Left ventricle myocardium inferior (tissue), 1 donor: ENCODE measurements at regions not wholly inside any gene's neighbourhood (a gene's known extent, or its start where the extent isn't known, plus 50 kb on each side); places are given as distances from the start of the nearest gene placed in this dataset.

Experiments
- DNase-seq: peaks from one replicate; pipeline ENCODE4 v3.0.0-alpha.2; 2020
- H3K27ac ChIP-seq: fragments of 200-600 bp; replicated peaks from 2 replicates; pipeline ENCODE4 v1.8.0; 2021
- H3K27me3 ChIP-seq: fragments of 200-600 bp; 2 replicates; pipeline ENCODE4 v1.8.0; 2021; ENCODE audit warnings: low read depth
- H3K36me3 ChIP-seq: fragments of 200-600 bp; 2 replicates; pipeline ENCODE4 v1.8.0; 2021
- H3K4me1 ChIP-seq: fragments of 200-600 bp; 2 replicates; pipeline ENCODE4 v1.8.0; 2021
- H3K4me3 ChIP-seq: fragments of 200-600 bp; 2 replicates; pipeline ENCODE4 v1.8.0; 2021; ENCODE audit warnings: mild to moderate bottlenecking, moderate library complexity
- H3K9me3 ChIP-seq: fragments of 200-600 bp; replicated peaks from 2 replicates; pipeline ENCODE4 v1.8.0; 2021
- intact Hi-C: fragments of 100-400 bp; cut with micrococcal nuclease; formaldehyde crosslinking; loops from one replicate; pipeline ENCODE4 v1.11.0; 2022
- TF ChIP-seq, protein P1 (sequence below): fragments of 200-600 bp; IDR thresholded peaks from 2 replicates; pipeline ENCODE4 v1.8.0; 2021; ENCODE audit warnings: antibody characterized with exemption, mild to moderate bottlenecking, borderline replicate concordance
- donor health status: DM: no; HTN: yes; CAD: no; lungs with severe emphysema.

DNA sequence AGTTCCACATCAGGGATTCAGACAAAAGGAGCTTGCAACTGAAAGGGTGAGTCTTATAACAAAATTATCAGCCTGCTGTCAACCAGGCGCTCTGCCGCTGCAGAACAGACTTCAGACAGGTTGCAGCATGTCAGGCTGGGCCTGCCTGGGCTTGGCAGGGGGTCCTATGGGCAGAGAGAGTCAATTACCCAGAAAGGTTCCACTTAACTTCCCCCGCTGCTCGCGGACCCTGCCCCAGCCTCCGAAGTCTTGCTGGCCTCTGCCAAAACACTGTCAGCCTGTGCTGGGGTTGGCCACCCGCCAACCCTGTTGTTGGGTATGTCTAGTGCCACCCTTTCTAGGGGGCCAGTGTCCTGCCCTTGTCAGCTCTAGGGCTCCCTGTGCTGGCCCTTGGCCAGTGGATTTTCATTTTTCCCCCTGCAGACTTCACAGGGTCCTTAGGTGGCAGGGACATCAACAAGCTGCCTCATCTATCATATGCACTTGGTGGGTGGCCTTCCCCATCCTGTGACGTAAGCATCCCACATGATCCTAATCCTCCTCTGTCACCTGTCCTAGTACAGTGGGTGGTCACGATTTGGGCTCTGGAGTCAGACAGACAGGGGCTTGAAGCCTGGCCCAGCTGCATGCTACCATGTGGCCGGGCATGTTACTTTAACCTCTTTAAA, 166.5 kb upstream of the CADM1 start:
- H3K27ac ChIP-seq: no peak overlapping the region
- H3K9me3 ChIP-seq: no peaks in the 10 kb centered on the region
- TF ChIP-seq, protein P1, sequence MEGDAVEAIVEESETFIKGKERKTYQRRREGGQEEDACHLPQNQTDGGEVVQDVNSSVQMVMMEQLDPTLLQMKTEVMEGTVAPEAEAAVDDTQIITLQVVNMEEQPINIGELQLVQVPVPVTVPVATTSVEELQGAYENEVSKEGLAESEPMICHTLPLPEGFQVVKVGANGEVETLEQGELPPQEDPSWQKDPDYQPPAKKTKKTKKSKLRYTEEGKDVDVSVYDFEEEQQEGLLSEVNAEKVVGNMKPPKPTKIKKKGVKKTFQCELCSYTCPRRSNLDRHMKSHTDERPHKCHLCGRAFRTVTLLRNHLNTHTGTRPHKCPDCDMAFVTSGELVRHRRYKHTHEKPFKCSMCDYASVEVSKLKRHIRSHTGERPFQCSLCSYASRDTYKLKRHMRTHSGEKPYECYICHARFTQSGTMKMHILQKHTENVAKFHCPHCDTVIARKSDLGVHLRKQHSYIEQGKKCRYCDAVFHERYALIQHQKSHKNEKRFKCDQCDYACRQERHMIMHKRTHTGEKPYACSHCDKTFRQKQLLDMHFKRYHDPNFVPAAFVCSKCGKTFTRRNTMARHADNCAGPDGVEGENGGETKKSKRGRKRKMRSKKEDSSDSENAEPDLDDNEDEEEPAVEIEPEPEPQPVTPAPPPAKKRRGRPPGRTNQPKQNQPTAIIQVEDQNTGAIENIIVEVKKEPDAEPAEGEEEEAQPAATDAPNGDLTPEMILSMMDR: no peak
- no peak overlapping the region for H3K4me3 ChIP-seq
- intact Hi-C loops: loop anchor here (10.0 kb wide), 1 partner anchor 166 kb away; the partner anchor contains the start of gene CADM1
- peaks cover 26% of the 10 kb centered on the region for H3K4me1 ChIP-seq
- no peak for DNase-seq
- no peaks in the 10 kb centered on the region for H3K36me3 ChIP-seq
- H3K27me3 ChIP-seq: no peaks in the 10 kb centered on the region

DNA sequence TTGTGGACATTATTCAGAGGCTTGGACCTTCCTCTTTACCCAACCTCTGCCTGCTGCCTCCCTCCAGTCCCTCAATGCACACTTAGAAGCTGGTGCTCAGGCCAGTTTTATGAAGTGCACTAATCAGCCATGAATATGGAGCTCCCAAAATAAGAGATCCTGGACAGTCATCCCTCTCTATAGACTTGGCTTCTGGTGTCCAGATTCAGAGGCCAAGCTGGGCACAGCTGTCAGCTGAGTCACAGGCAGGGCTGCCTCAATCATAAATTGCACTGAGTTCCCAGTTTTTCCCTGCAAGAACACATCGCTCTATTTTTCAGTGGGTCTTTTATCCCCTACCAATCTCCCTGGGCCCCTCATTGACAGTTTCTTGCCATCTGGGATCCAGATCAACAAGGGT, 161.7 kb upstream of the CADM1 start:
- no peak for DNase-seq
- Histone ChIP-seq H3K4me1 (peaks cover 18% of the 10 kb centered on the region), H3K27ac (no peak overlapping the region), H3K36me3 (no peaks in the 10 kb centered on the region), H3K9me3 (no peaks in the 10 kb centered on the region), H3K27me3 (peaks cover 5% of the 10 kb centered on the region), H3K4me3 (no peak overlapping the region)
- TF ChIP-seq, protein P1: no peak
- intact Hi-C loops: no loop called here

DNA sequence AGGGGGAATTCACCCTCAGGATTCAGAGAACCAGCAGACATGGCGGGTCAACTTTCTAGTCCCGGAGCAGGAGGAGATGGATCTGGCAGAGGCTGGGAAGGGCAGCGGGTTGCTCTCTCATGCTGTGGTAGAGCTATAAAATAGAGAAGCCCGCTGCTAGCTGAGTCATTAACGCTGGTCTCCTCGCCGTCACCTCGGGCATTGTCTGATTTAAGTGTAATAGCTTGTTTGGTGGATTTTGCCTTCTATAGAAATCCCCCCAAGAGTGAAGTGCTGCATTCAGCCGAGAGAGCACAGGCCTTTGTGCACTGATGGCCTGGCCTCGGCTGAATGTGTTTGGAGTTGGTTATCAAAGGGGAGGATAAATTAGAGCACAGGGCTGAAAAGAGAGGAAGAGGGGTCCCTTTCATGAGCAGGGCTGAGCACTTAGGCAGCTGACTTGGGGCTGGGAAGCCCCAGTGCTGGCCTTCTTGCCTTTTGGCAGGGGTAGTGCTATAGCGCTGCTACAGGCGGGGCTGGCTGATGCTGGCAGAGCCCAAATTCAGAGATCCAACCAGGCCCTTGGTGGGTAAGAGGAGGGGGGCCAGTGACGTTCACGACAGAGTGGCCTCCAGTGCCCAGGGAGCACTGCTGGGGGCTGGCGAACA, 161.1 kb upstream of the CADM1 start:
- H3K4me1 ChIP-seq: peaks cover 16% of the 10 kb centered on the region
- H3K36me3 ChIP-seq: no peaks in the 10 kb centered on the region
- H3K4me3 ChIP-seq: no peak overlapping the region
- TF ChIP-seq, protein P1: no peak
- DNase-seq: no peak
- no peaks in the 10 kb centered on the region for H3K9me3 ChIP-seq
- peaks cover 10% of the 10 kb centered on the region for H3K27me3 ChIP-seq
- no peak overlapping the region for H3K27ac ChIP-seq
- intact Hi-C loops: no loop called here

DNA sequence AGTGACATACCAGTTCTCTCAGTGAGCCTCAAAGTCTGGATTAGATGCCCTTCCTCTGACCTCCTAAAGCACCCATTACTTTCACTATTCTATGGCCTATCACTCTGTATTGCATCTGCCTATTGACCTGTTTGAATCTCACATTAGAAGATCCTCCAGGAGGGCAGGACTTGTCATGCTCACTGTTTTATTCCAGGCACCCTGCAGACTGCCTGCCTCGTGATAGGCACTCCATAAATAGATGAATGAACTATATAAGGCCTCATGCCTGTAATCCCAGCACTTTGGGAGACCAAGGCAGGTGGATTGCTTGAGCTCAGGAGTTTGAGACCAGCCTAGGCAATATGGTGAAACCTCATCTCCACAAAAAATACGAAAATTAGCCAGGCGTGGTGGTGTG, 160.1 kb upstream of the CADM1 start:
- no peak for DNase-seq
- TF ChIP-seq, protein P1: no peak
- intact Hi-C loops: no loop called here
- H3K27me3 ChIP-seq: peaks cover 20% of the 10 kb centered on the region
- no peaks in the 10 kb centered on the region for H3K9me3 ChIP-seq
- no peak overlapping the region for H3K27ac ChIP-seq
- H3K36me3 ChIP-seq: no peaks in the 10 kb centered on the region
- H3K4me1 ChIP-seq: peaks cover 26% of the 10 kb centered on the region
- H3K4me3 ChIP-seq: no peak overlapping the region

DNA sequence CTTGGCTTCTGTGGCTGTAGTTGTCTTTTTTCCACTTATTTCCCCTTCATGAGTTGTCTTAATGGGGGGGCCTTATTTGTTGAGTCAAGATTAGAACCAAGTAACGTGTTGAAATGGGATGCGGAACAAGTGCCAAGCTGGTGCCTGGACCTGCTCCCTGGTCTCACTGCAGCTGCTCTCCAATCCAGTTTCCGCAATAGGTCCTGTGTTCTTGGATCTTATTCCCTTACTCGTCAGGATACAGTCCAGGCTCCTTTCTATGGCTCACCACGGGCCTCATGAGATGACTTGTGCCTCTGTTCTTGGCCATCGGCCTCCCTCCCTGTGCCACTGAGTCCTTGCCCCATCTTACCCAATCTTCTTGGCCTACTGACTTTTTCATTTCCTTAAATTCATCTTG, 159.6 kb upstream of the CADM1 start:
- Histone ChIP-seq H3K4me1 (peaks cover 32% of the 10 kb centered on the region), H3K36me3 (no peaks in the 10 kb centered on the region), H3K4me3 (no peak overlapping the region), H3K27ac (no peak overlapping the region), H3K27me3 (peaks cover 26% of the 10 kb centered on the region), H3K9me3 (no peaks in the 10 kb centered on the region)
- TF ChIP-seq, protein P1: no peak
- no peak for DNase-seq
- intact Hi-C loops: no loop called here
